HuH-7.5 (cell line): ENCODE measurements at regions not wholly inside any gene's neighbourhood (a gene's known extent, or its start where the extent isn't known, plus 50 kb on each side); places are given as distances from the start of the nearest gene placed in this dataset.

Experiments used
- DNase-seq: peaks from one replicate; pipeline ENCODE4 v3.0.0; 2011; ENCODE audit warnings: low spot score

GRCh38 chr3:104755791-104756190 is 610.9 kb upstream of the ALCAM start:
- DNase-seq, result no peak

- DNase-seq, result no peak
Measured at GRCh38 chr3:104763007-104763406, 603.7 kb upstream of the ALCAM start.

GRCh38 chr3:104764496-104764895 is 602.2 kb upstream of the ALCAM start:
- DNase-seq, result no peak

DNA sequence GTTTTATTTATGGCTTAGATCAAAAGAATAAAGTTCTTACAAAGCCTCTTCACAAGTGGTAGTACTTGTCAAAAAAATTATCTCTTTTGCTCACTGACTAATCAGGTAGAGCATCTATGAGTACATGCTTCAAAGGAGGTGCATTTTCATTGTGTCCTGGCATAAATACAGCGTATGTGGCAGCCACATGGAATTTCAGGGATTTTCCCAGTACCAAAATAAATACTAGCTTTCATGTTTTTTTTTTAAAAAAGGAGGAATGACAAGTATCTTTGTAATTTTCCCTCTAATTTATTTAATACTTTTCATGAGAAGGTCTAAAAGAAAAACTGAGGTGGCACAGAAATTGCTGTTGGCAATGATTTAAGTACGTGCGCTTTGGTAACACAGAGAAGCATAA is 597.8 kb upstream of the ALCAM start:
- DNase-seq, result no peak

GRCh38 chr3:104779324-104779723 is 587.4 kb upstream of the ALCAM start:
- no peak for DNase-seq

DNA sequence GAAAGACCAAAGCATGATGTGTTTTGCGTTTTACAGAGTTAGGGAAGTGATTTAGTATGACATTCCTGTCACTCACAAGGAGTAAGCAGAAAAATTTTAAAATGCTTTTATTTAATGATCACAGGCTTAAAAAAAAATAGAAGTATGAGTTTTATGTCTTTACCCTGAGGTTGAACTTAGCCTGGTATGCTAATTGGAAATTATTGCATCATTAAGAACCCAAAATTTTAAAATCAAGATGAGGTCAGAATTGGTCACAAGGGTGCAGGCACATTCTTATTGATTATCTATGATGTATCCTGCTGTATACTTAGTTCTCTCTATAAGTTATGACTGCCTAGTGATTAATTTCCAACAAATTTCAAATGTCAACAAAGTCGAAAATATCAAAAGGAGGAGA is 585.6 kb upstream of the ALCAM start:
- no peak for DNase-seq

DNA sequence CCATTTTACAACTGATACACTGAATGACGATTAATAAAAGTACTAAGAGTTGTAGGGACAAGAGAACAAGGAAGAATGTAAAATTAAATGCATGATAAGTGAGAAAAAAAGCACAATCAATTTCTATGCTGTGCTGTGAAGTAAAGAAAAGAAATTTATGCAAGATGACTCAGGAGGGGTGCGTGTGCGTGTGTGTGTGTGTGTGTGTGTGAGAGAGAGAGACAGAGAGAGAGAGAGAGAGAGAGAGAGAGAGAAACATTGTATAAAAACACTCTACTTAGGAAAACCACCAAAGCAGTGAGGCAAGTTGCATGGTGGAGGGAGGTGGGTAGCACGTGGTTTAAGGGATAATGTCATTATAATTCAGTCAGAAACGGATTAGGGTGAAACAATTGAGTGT is 580.8 kb upstream of the ALCAM start:
- no peak for DNase-seq

GRCh38 chr3:104787306-104787705 is 579.4 kb upstream of the ALCAM start:
- no peak for DNase-seq

DNA sequence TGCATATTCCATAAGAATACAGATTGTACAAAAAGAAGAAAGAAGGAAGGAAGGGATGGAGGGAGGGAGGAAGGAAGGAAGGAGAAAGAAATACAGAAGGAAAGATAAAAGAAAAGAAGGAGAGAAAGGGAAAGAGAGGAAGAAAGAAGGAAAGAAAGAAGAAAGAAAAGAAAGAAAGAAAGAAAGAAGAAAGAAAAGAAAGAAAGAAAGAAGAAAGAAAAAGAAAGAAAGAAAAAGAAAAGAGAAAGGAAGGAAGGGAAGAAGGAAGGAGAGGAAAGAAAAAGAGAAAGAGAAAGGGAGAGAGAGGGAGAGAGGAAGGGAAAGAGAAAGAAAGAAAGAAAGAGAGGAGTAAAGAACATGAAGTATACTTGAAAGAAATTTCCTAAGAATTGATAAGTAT is 577.9 kb upstream of the ALCAM start:
- DNase-seq, result no peak

GRCh38 chr3:104791331-104791730 is 575.4 kb upstream of the ALCAM start:
- DNase-seq, result no peak

- no peak for DNase-seq
Measured at GRCh38 chr3:104796556-104796955, 570.2 kb upstream of the ALCAM start.

- DNase-seq, result no peak
Measured at GRCh38 chr3:104805042-104805441, 561.7 kb upstream of the ALCAM start.

DNA sequence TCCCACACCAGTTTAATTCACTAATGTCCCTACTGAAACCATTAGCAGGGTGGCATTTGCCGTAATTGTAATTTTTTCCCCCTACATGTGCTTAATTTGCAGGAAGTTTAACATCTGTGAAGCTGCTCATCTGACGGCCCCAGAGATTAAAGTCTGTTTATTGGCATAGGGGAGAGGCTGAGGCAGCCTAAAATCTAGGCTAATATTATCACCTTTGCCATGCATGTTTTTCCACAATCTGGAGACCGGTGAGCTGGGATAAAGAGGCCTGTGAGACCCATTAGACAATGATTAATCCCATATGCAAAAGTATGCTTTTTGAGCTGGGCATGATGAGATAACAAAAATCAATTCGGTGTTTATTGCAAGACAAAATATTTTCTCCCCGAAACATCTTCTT is 561.2 kb upstream of the ALCAM start:
- no peak for DNase-seq

DNA sequence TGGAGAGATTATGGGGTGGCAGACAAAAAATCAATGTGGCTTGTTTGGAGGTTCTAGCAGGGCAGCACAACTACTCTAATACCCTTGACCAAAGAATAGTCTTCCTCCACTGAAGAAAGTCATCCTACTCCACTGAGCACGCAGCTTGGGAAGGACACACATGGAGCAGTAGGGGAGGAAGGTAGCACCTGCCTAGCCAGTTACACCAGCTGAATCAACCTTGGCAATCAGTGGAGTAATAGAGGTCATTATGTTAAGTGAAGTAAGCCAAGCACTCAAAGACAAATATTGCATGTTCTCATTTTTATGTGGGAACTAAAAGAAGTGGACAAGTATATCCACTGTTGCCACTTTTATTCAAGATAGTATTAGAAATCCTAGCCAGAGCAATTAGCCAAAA is 555.8 kb upstream of the ALCAM start:
- DNase-seq, result no peak

DNA sequence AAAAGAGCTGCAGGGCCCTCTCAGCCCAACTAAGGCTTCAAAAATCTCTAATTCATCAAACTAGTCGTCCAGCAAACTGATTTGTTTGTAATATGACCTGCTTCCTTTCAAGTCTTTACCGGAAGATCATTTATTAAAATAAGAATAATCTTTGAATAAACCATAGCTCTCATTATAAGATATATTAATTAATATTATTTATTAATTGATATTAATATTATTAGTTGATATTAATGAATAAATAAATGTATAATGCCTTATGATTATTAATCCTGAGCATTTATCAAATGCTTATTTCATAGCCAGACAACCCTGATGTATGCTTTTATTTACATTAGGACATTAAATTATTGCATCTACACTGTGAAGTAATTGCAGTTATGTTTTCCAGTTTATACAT is 550.7 kb upstream of the ALCAM start:
- no peak for DNase-seq

DNA sequence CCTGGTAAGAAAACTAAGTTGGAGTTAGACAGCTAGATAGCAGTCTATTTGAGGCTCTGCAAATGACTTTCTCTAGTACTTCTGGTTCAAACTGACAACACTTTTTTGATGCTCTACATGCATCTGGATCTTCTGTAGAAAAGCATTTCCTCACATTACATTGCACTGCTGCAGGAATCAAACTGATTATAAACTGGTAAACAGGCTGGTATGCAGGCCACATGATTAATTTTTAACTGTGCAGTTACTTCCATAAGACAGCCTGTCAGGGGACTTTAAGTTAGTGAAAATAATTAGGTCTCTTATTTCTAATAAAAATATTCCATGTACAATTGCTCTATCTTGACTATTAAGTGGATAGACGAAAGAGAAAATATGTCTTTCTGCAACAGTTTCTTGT is 550.0 kb upstream of the ALCAM start:
- no peak for DNase-seq

GRCh38 chr3:104819333-104819732 is 547.4 kb upstream of the ALCAM start:
- DNase-seq, result no peak

GRCh38 chr3:104820959-104821358 is 545.8 kb upstream of the ALCAM start:
- no peak for DNase-seq

GRCh38 chr3:104825116-104825515 is 541.6 kb upstream of the ALCAM start:
- no peak for DNase-seq

GRCh38 chr3:104831071-104831470 is 535.6 kb upstream of the ALCAM start:
- DNase-seq, result no peak

GRCh38 chr3:104832530-104832929 is 534.2 kb upstream of the ALCAM start:
- DNase-seq, result no peak

DNA sequence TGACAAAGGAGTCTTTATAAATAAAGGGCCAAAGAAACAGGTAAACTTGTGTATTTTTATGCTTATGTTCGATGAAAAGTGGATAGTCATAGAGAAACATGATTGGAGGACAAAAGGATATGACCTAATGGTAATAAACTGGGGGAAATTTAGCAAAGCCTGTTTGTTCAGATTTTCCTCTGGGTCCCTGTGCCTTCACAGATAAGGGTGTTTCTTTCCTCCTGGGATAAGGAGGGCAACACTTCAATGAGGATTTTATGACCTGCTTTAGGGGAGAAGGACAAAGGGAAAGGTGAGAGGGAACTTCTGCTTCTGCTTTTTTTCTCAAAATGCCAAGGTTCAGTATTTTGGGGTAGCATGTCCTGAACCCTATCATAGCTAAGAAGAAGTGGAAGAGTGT is 531.3 kb upstream of the ALCAM start:
- no peak for DNase-seq

GRCh38 chr3:104846270-104846669 is 520.4 kb upstream of the ALCAM start:
- DNase-seq, result no peak

DNA sequence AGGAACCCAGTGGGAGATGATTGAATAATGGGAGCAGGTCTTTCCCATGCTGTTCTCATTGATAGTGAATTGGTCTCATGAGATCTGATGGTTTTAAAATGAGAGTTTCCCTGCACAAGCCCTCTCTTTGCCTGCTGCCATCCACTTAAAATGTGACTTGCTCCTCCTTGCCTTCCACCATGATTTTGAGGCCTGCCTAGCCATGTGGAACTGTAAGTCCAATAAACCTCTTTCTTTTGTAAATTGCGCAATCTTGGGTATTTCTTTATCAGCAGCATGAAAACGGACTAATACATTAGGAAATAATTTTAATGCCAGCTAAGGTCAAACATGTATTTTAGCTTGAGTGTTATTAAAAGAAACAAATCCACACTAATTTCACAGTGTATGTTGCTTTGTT is 517.6 kb upstream of the ALCAM start:
- no peak for DNase-seq

- no peak for DNase-seq
Measured at GRCh38 chr3:104854468-104854867, 512.2 kb upstream of the ALCAM start.
